ENCODE measurements at regions not wholly inside any gene's neighbourhood (a gene's known extent, or its start where the extent isn't known, plus 50 kb on each side); places are given as distances from the start of the nearest gene placed in this dataset.

DNA sequence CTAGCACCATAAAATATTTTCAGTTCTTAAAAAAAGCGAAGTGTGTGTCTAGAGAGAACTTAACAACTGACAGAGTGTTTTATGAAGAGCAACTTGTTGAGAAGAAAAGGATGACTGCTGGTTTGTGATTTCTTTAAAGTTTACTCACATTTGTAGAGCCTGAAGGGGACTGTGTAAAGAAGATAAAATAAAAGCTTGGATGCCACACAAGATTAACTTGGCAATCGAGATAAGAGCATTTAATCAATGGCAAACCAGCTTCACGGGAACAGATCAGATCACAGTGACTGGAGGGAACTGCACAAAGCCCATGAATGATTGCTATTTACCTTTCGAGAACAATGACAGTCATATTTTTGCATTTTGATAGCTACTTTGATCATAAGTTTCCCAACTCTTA is 2013.1 kb upstream of the CDH9 start:
- Histone ChIP-seq H3K56ac (replicated peaks; ENCODE audit: insufficient read length, low read depth, low read length) (no peak overlapping the region), H3K36me3 (ENCODE audit: control insufficient read depth in 2 of 4, insufficient read depth in 4 of 4, low read length in 3 of 4) (no peaks in the 10 kb centered on the region), H3K27ac (ENCODE audit: low read depth, low read length) (no peak overlapping the region), H3K79me2 (ENCODE audit: control insufficient read depth in 1 of 2, insufficient read depth in 2 of 2, low read length in 2 of 2) (no peaks in the 10 kb centered on the region), H3K79me1 (ENCODE audit: low read depth, low read length) (no peaks in the 10 kb centered on the region), H3K27me3 (replicated peaks in 1 of 4; ENCODE audit: control insufficient read depth in 3 of 4, extremely low read depth in 1 of 4, insufficient read depth in 3 of 4, low read length in 3 of 4) (no peaks in the 10 kb centered on the region), H3K4me1 (replicated peaks in 1 of 4; ENCODE audit: control insufficient read depth in 3 of 4, insufficient read depth in 4 of 4, low read length in 3 of 4) (no peaks in the 10 kb centered on the region), H3K4me2 (ENCODE audit: insufficient read depth in 1 of 2, low read depth in 2 of 2, low read length in 2 of 2) (no peak overlapping the region), H4K91ac (replicated peaks; ENCODE audit: insufficient read length, low read length) (no peak overlapping the region), H3K9me3 (ENCODE audit: insufficient read depth in 2 of 2, low read depth in 1 of 2, low read length in 1 of 2) (no peaks in the 10 kb centered on the region), H4K8ac (ENCODE audit: extremely low read depth, insufficient read depth, low read length) (no peak overlapping the region), H4K20me1 (replicated peaks in 1 of 2; ENCODE audit: control insufficient read depth in 1 of 2, insufficient read depth in 2 of 2, low read length in 2 of 2) (no peaks in the 10 kb centered on the region), H2BK12ac (ENCODE audit: low read depth, low read length) (no peak overlapping the region), H3K4ac (replicated peaks; ENCODE audit: insufficient read length, low read depth, low read length) (no peak overlapping the region), H4K5ac (ENCODE audit: insufficient read length, low read depth, low read length) (no peak overlapping the region), H2AFZ (ENCODE audit: low read length) (no peak overlapping the region), H3K23me2 (ENCODE audit: low read depth, low read length) (no peaks in the 10 kb centered on the region), H3K9ac (replicated peaks in 1 of 4; ENCODE audit: extremely low read depth in 1 of 4, low read depth in 3 of 4, low read length in 3 of 4) (no peak overlapping the region), H3K14ac (ENCODE audit: insufficient read length) (no peak overlapping the region), H3K4me3 (ENCODE audit: extremely low read depth in 1 of 4, insufficient read depth in 2 of 4, low read depth in 3 of 4, low read length in 4 of 4) (no peak overlapping the region), H3K23ac (ENCODE audit: insufficient read length) (no peak overlapping the region), H2BK20ac (ENCODE audit: low read length) (no peak overlapping the region), H3K18ac (ENCODE audit: extremely low read depth, low read length) (no peak overlapping the region), H2AK5ac (ENCODE audit: low read depth, low read length) (no peak overlapping the region), H2BK5ac (ENCODE audit: low read depth, low read length) (no peak overlapping the region), H2BK15ac (ENCODE audit: low read length) (no peak overlapping the region), H2BK120ac (replicated peaks; ENCODE audit: low read depth, low read length) (no peak overlapping the region)
- no peak for DNase-seq (ENCODE audit: low read depth in 1 of 2, low spot score in 2 of 2)
- WGBS, 2 experiments (ENCODE audit: extremely low coverage in 1 of 2, insufficient coverage in 1 of 2, insufficient read length in 1 of 2, insufficient replicate concordance in 2 of 2, low coverage in 1 of 2, low lambda C conversion rate in 2 of 2, missing lambda C conversion rate in 1 of 2) = 93% methylated on average over 4 of the region's 4 CpGs; no CpG with 5 or more reads in 1 of the 2 experiments
- ChIA-PET POLR2A (ENCODE audit: partially characterized antibody) (no interaction called here), CTCF (ENCODE audit: partially characterized antibody) (interaction anchor here (1.1 kb wide), 1 partner anchor 50 kb away, joined by 3 read pairs; no protein-coding TSS in a partner anchor)
- FAIRE-seq = no peak
- TF ChIP-seq SIN3A (conservative IDR thresholded peaks at IDR 0.05 in 1 of 2, IDR thresholded peaks at IDR 0.05 in 1 of 2; ENCODE audit: low read depth in 1 of 2, low read length in 2 of 2) (no peak), TAF1 (IDR thresholded peaks at IDR 0.05; ENCODE audit: low read depth, low read length) (no peak), ASH2L (IDR thresholded peaks at IDR 0.05; ENCODE audit: low read length) (no peak), ATF3 (IDR thresholded peaks at IDR 0.05; ENCODE audit: insufficient read depth, low read depth, low read length) (no peak), SP1 (IDR thresholded peaks at IDR 0.05; ENCODE audit: low read depth, low read length) (no peak), GTF2F1 (IDR thresholded peaks at IDR 0.05; ENCODE audit: borderline replicate concordance, low read depth, low read length) (no peak), CBX8 (IDR thresholded peaks at IDR 0.05; ENCODE audit: borderline replicate concordance, low read depth, low read length) (no peak), KDM1A (IDR thresholded peaks at IDR 0.05; ENCODE audit: borderline replicate concordance, low read length) (no peak), EP300 (IDR thresholded peaks at IDR 0.05; ENCODE audit: borderline replicate concordance in 1 of 2, low read depth in 2 of 2, low read length in 2 of 2) (no peak), FOSL1 (IDR thresholded peaks at IDR 0.05; ENCODE audit: insufficient read depth, low read depth, low read length) (no peak), POLR2A (IDR thresholded peaks at IDR 0.05; ENCODE audit: control extremely low read depth in 1 of 2, low read depth in 2 of 2, low read length in 2 of 2) (no peak), CREB1 (IDR thresholded peaks at IDR 0.05) (no peak), SIX5 (IDR thresholded peaks at IDR 0.05; ENCODE audit: low read depth, low read length) (no peak), E2F6 (IDR thresholded peaks at IDR 0.05) (no peak)

All from H1 (cell line).